ENCODE measurements at regions not wholly inside any gene's neighbourhood (a gene's known extent, or its start where the extent isn't known, plus 50 kb on each side); places are given as distances from the start of the nearest gene placed in this dataset.

- no peak for DNase-seq
Observed at GRCh38 chr9:85427772-85428171, 314.0 kb downstream of the AGTPBP1 start.

GRCh38 chr9:85425153-85425611 lies 316.6 kb downstream of the AGTPBP1 start:
- DNase-seq: peak; percentile 57

GRCh38 chr9:85423422-85423821 lies 318.3 kb downstream of the AGTPBP1 start:
- no peak for DNase-seq

GRCh38 chr9:85421641-85422040 lies 320.1 kb downstream of the AGTPBP1 start:
- DNase-seq: no peak

GRCh38 chr9:85420750-85421149 lies 321.0 kb downstream of the AGTPBP1 start:
- DNase-seq: no peak

GRCh38 chr9:85417674-85418073 lies 324.1 kb downstream of the AGTPBP1 start:
- DNase-seq: no peak

GRCh38 chr9:85416715-85417114 lies 325.0 kb downstream of the AGTPBP1 start:
- DNase-seq: no peak

- DNase-seq: no peak
Observed at GRCh38 chr9:85414390-85414789, 327.4 kb downstream of the AGTPBP1 start.

- DNase-seq: no peak
Observed at GRCh38 chr9:85408494-85408893, 333.3 kb downstream of the AGTPBP1 start.

- no peak for DNase-seq
Observed at GRCh38 chr9:85405566-85405950, 336.2 kb downstream of the AGTPBP1 start.

GRCh38 chr9:85404911-85405565 lies 336.7 kb downstream of the AGTPBP1 start:
- DNase-seq: no peak

GRCh38 chr9:85402551-85402950 lies 339.2 kb downstream of the AGTPBP1 start:
- no peak for DNase-seq

- DNase-seq: no peak
Observed at GRCh38 chr9:85401998-85402397, 339.8 kb downstream of the AGTPBP1 start.

GRCh38 chr9:85397005-85397404 lies 344.7 kb downstream of the AGTPBP1 start:
- no peak for DNase-seq

- DNase-seq: no peak
Observed at GRCh38 chr9:85392260-85392659, 349.5 kb downstream of the AGTPBP1 start.

- DNase-seq: no peak
Observed at GRCh38 chr9:85377731-85378289, 363.9 kb downstream of the AGTPBP1 start.

- no peak for DNase-seq
Observed at GRCh38 chr9:85368781-85369180, 373.0 kb downstream of the AGTPBP1 start.

- no peak for DNase-seq
Observed at GRCh38 chr9:85359161-85359560, 382.6 kb downstream of the AGTPBP1 start.

GRCh38 chr9:85349046-85349445 lies 392.7 kb downstream of the AGTPBP1 start:
- no peak for DNase-seq

GRCh38 chr9:85347541-85347940 lies 394.2 kb downstream of the AGTPBP1 start:
- no peak for DNase-seq

GRCh38 chr9:85344901-85345300 lies 396.9 kb downstream of the AGTPBP1 start:
- no peak for DNase-seq

GRCh38 chr9:85339338-85339737 lies 402.4 kb downstream of the AGTPBP1 start:
- no peak for DNase-seq

- DNase-seq: no peak
Observed at GRCh38 chr9:85334228-85334627, 407.5 kb downstream of the AGTPBP1 start.

GRCh38 chr9:85332487-85332886 lies 409.3 kb downstream of the AGTPBP1 start:
- no peak for DNase-seq

GRCh38 chr9:85331626-85332025 lies 410.1 kb downstream of the AGTPBP1 start:
- DNase-seq: no peak

All from hematopoietic multipotent progenitor cell treated with erythropoietin and hydrocortisone succinate and interleukin-3 and kit ligand, for 8 days (in vitro differentiated cells).